WTC11 (cell line): ENCODE measurements at regions not wholly inside any gene's neighbourhood (a gene's known extent, or its start where the extent isn't known, plus 50 kb on each side); places are given as distances from the start of the nearest gene placed in this dataset.

ENCODE experiments used
- ATAC-seq: fragments of 200-7000 bp; cut with Tn5 transposase; 2 replicates; pipeline ENCODE4 v1.10.0; 2021; ENCODE audit warnings: mild to moderate bottlenecking, moderate library complexity
- CTCF ChIA-PET: fragments of 300-600 bp; sonication (Branson Sonifier 250); formaldehyde crosslinking; loops from one replicate; lab custom pipeline; 2021; ENCODE audit warnings: antibody characterized with exemption; lab: Charles Lee
- POLR2A ChIA-PET: fragments of 350-600 bp; sonication (Branson Sonifier 250); formaldehyde crosslinking; loops from one replicate; lab custom pipeline; 2021; ENCODE audit warnings: antibody characterized with exemption; lab: Charles Lee
- DNase-seq: peaks from one replicate; pipeline ENCODE4 v3.0.0; 2021; ENCODE audit warnings: low spot score
- H3K27ac Mint-ChIP-seq: 2 replicates; pipeline ENCODE4 v1.8.0; 2021; ENCODE audit warnings: mixed read lengths
- H3K27me3 Mint-ChIP-seq: 2 replicates; pipeline ENCODE4 v1.8.0; 2021; ENCODE audit warnings: low read depth, mild to moderate bottlenecking, moderate library complexity, mixed read lengths
- H3K36me3 Mint-ChIP-seq: 2 replicates; pipeline ENCODE4 v1.8.0; 2021; ENCODE audit warnings: mixed read lengths
- H3K4me1 Mint-ChIP-seq: 2 replicates; pipeline ENCODE4 v1.8.0; 2022; ENCODE audit warnings: mixed read lengths
- H3K4me3 Mint-ChIP-seq: 2 replicates; pipeline ENCODE4 v1.8.0; 2021; ENCODE audit warnings: mild to moderate bottlenecking, moderate library complexity, mixed read lengths
- H3K9me3 Mint-ChIP-seq: 2 replicates; pipeline ENCODE4 v1.8.0; 2021; ENCODE audit warnings: mixed read lengths
- ATF1 ChIP-seq: sonication (generic); formaldehyde crosslinking; IDR thresholded peaks from 2 replicates; pipeline ENCODE4 v1.8.1; 2023; ENCODE audit warnings: mild to moderate bottlenecking, moderate library complexity, missing genetic modification reagents
- ATF2 ChIP-seq: sonication (generic); formaldehyde crosslinking; IDR thresholded peaks from 2 replicates; pipeline ENCODE4 v1.8.1; 2022; ENCODE audit warnings: low read depth, missing genetic modification reagents, borderline replicate concordance
- ATF6 ChIP-seq: sonication (generic); formaldehyde crosslinking; IDR thresholded peaks from 2 replicates; pipeline ENCODE4 v1.8.1; 2023; ENCODE audit warnings: mild to moderate bottlenecking, missing genetic modification reagents
- CBFB ChIP-seq: sonication (generic); formaldehyde crosslinking; IDR thresholded peaks from 2 replicates; pipeline ENCODE4 v1.8.1; 2022; ENCODE audit warnings: mild to moderate bottlenecking, low read depth, missing genetic modification reagents
- ESRRA ChIP-seq: sonication (generic); formaldehyde crosslinking; IDR thresholded peaks from 2 replicates; pipeline ENCODE4 v1.8.1; 2022; ENCODE audit warnings: mild to moderate bottlenecking, missing genetic modification reagents, borderline replicate concordance
- FOXJ3 ChIP-seq: sonication (generic); formaldehyde crosslinking; IDR thresholded peaks from 2 replicates; pipeline ENCODE4 v1.9.0; 2021; ENCODE audit warnings: missing genetic modification reagents, mild to moderate bottlenecking, borderline replicate concordance
- JAZF1 ChIP-seq: fragments of 250-450 bp; sonication (Bioruptor Pico); IDR thresholded peaks from 2 replicates; pipeline ENCODE4 v1.9.0; 2021; ENCODE audit warnings: moderate library complexity, mild to moderate bottlenecking, inconsistent platforms
- NFE2L1 ChIP-seq: sonication (generic); formaldehyde crosslinking; IDR thresholded peaks from 2 replicates; pipeline ENCODE4 v1.8.1; 2023; ENCODE audit warnings: missing genetic modification reagents
- OVOL2 ChIP-seq: fragments of 250-450 bp; sonication (Bioruptor Pico); IDR thresholded peaks from 2 replicates; pipeline ENCODE4 v1.9.0; 2021; ENCODE audit warnings: mild to moderate bottlenecking, borderline replicate concordance
- RELA ChIP-seq: sonication (generic); formaldehyde crosslinking; IDR thresholded peaks from 2 replicates; pipeline ENCODE4 v1.8.1; 2022; ENCODE audit warnings: missing genetic modification reagents, mild to moderate bottlenecking, borderline replicate concordance
- SMAD3 ChIP-seq: sonication (generic); formaldehyde crosslinking; IDR thresholded peaks from 2 replicates; pipeline ENCODE4 v1.8.0; 2022; ENCODE audit warnings: missing genetic modification reagents, mild to moderate bottlenecking, borderline replicate concordance
- SP1 ChIP-seq: sonication (generic); formaldehyde crosslinking; conservative IDR thresholded peaks from 2 replicates; pipeline ENCODE4 v1.8.1; 2022; ENCODE audit warnings: missing genetic modification reagents
- USF2 ChIP-seq: sonication (generic); formaldehyde crosslinking; IDR thresholded peaks from 2 replicates; pipeline ENCODE4 v1.8.1; 2023; ENCODE audit warnings: mild to moderate bottlenecking, missing genetic modification reagents, moderate library complexity
- ZNF396 ChIP-seq: fragments of 250-450 bp; sonication (Bioruptor Pico); IDR thresholded peaks from 2 replicates; pipeline ENCODE4 v1.8.0; 2021; ENCODE audit warnings: mild to moderate bottlenecking, moderate library complexity, borderline replicate concordance
- ZNF416 ChIP-seq: fragments of 250-450 bp; sonication (Bioruptor Pico); IDR thresholded peaks from 2 replicates; pipeline ENCODE4 v1.9.0; 2021; ENCODE audit warnings: mild to moderate bottlenecking, inconsistent platforms
- ZNF423 ChIP-seq: fragments of 250-450 bp; sonication (Bioruptor Pico); IDR thresholded peaks from 2 replicates; pipeline ENCODE4 v2.1.2; 2022; ENCODE audit warnings: mild to moderate bottlenecking, moderate library complexity
- ZNF671 ChIP-seq: fragments of 250-450 bp; sonication (Bioruptor Pico); IDR thresholded peaks from 2 replicates; pipeline ENCODE4 v1.8.0; 2021; ENCODE audit warnings: mild to moderate bottlenecking
- TF ChIP-seq, protein P1 (sequence below): sonication (generic); formaldehyde crosslinking; IDR thresholded peaks from 2 replicates; pipeline ENCODE4 v1.8.0; 2023; ENCODE audit warnings: mild to moderate bottlenecking, missing genetic modification reagents
- TF ChIP-seq, protein P2 (sequence below): sonication (generic); formaldehyde crosslinking; IDR thresholded peaks from 2 replicates; pipeline ENCODE4 v1.8.0; 2022; ENCODE audit warnings: mild to moderate bottlenecking, missing genetic modification reagents
- TF ChIP-seq, protein P3 (sequence below): fragments of 250-450 bp; sonication (Bioruptor Pico); IDR thresholded peaks from 2 replicates; pipeline ENCODE4 v1.9.0; 2021; ENCODE audit warnings: mild to moderate bottlenecking

- H3K27ac Mint-ChIP-seq = no peak overlapping the region
- TF ChIP-seq ATF1 (no peak), RELA (no peak), JAZF1 (CRISPR knock-in tag) (no peak), SP1 (CRISPR knock-in tag) (no peak), CBFB (CRISPR knock-in tag) (no peak), ATF6 (CRISPR knock-in tag) (no peak), ZNF396 (no peak)
- TF ChIP-seq, protein P1, sequence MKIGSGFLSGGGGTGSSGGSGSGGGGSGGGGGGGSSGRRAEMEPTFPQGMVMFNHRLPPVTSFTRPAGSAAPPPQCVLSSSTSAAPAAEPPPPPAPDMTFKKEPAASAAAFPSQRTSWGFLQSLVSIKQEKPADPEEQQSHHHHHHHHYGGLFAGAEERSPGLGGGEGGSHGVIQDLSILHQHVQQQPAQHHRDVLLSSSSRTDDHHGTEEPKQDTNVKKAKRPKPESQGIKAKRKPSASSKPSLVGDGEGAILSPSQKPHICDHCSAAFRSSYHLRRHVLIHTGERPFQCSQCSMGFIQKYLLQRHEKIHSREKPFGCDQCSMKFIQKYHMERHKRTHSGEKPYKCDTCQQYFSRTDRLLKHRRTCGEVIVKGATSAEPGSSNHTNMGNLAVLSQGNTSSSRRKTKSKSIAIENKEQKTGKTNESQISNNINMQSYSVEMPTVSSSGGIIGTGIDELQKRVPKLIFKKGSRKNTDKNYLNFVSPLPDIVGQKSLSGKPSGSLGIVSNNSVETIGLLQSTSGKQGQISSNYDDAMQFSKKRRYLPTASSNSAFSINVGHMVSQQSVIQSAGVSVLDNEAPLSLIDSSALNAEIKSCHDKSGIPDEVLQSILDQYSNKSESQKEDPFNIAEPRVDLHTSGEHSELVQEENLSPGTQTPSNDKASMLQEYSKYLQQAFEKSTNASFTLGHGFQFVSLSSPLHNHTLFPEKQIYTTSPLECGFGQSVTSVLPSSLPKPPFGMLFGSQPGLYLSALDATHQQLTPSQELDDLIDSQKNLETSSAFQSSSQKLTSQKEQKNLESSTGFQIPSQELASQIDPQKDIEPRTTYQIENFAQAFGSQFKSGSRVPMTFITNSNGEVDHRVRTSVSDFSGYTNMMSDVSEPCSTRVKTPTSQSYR (CRISPR knock-in tag) = no peak
- TF ChIP-seq, protein P2, sequence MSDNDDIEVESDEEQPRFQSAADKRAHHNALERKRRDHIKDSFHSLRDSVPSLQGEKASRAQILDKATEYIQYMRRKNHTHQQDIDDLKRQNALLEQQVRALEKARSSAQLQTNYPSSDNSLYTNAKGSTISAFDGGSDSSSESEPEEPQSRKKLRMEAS = no peak
- TF ChIP-seq, all 79 proteins: peak for 0
- H3K36me3 Mint-ChIP-seq = peaks cover 21% of the 10 kb centered on the region
- H3K27me3 Mint-ChIP-seq = no peaks in the 10 kb centered on the region; the same call in 1 of the 2 replicates
- H3K4me3 Mint-ChIP-seq = no peak overlapping the region
- ATAC-seq (no peak), DNase-seq (no peak)
- ChIA-PET CTCF (interaction anchor here (0.8 to 2.1 kb wide), 16 partner anchors 10 to 163 kb away, joined by 3 to 11 read pairs (median 4); no protein-coding TSS in a partner anchor), POLR2A (interaction anchor here (0.9 kb wide), 1 partner anchor 9 kb away, joined by 3 read pairs; no protein-coding TSS in a partner anchor)
- H3K9me3 Mint-ChIP-seq = peaks cover 30% of the 10 kb centered on the region
- H3K4me1 Mint-ChIP-seq = peaks cover 20% of the 10 kb centered on the region
These were observed 119.3 kb upstream of the DAZL start for GRCh38 chr3:16724487-16724886.

- H3K4me1 Mint-ChIP-seq = peaks cover 12% of the 10 kb centered on the region
- H3K27ac Mint-ChIP-seq = no peak overlapping the region
- peaks cover 24% of the 10 kb centered on the region for H3K36me3 Mint-ChIP-seq
- no peaks in the 10 kb centered on the region; the same call in 1 of the 2 replicates for H3K27me3 Mint-ChIP-seq
- TF ChIP-seq ZNF416 (no peak), NFE2L1 (no peak), FOXJ3 (no peak), SMAD3 (CRISPR knock-in tag) (no peak), OVOL2 (no peak), ZNF671 (CRISPR knock-in tag) (no peak), ZNF423 (CRISPR knock-in tag) (no peak)
- DNase-seq (no peak), ATAC-seq (no peak)
- POLR2A ChIA-PET = no interaction called here
- peaks cover 35% of the 10 kb centered on the region for H3K9me3 Mint-ChIP-seq
- no peak overlapping the region for H3K4me3 Mint-ChIP-seq
- CTCF ChIA-PET = no interaction called here
These were observed 120.7 kb upstream of the DAZL start for GRCh38 chr3:16725972-16726371.

DNA sequence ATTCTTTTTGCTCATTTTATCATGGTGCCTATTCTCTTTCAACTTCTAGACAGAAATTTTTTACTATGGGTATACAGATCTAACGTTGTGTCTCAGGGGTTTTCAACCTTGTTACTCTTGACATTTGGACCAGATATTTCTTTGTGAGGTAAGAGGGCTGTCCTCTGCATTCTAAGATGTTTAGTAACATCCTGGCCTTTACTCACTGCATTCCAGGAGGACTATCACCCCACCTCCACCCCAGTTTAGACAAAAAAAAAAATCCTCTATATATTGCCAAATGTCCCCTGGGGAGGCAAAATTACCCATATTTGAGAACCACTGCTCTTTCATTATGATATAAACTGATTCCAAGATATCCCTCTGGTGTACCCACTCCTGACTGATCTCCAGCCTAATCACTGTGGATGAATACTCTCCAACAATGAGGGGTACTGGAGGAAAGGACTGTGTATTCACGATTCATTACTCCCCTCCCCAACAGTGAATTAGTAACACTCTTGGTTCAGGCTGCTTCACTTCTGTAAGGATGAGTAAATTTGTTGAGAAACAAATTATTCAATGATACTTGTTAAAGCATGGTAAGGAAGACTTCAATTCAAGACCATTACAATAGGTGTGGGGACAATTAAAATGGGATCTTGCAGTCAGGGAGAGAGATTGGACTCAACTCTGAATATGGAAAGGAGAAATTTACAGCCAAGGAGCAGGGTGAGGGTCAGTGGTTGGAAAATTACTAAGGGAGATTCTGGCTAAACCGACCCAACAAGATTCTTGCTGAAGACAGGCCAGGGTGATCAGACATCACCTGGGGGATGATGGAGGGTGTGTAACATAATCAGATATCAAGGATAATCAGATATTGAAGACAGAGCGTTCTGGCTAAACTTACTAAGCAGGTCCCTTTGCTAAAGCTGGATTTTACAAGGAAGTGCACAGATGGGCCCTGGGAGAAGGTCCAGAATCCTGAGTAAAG, 123.8 kb upstream of the DAZL start:
- Mint-ChIP-seq H3K4me3 (no peak overlapping the region), H3K27ac (no peak overlapping the region)
- ATAC-seq = no peak
- no peak for TF ChIP-seq ATF2 (CRISPR knock-in tag)
- no peak for TF ChIP-seq ESRRA (CRISPR knock-in tag)
- no peak for TF ChIP-seq ZNF416
- TF ChIP-seq, protein P3, sequence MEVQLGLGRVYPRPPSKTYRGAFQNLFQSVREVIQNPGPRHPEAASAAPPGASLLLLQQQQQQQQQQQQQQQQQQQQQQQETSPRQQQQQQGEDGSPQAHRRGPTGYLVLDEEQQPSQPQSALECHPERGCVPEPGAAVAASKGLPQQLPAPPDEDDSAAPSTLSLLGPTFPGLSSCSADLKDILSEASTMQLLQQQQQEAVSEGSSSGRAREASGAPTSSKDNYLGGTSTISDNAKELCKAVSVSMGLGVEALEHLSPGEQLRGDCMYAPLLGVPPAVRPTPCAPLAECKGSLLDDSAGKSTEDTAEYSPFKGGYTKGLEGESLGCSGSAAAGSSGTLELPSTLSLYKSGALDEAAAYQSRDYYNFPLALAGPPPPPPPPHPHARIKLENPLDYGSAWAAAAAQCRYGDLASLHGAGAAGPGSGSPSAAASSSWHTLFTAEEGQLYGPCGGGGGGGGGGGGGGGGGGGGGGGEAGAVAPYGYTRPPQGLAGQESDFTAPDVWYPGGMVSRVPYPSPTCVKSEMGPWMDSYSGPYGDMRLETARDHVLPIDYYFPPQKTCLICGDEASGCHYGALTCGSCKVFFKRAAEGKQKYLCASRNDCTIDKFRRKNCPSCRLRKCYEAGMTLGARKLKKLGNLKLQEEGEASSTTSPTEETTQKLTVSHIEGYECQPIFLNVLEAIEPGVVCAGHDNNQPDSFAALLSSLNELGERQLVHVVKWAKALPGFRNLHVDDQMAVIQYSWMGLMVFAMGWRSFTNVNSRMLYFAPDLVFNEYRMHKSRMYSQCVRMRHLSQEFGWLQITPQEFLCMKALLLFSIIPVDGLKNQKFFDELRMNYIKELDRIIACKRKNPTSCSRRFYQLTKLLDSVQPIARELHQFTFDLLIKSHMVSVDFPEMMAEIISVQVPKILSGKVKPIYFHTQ = no peak
- TF ChIP-seq USF2 (CRISPR knock-in tag) = no peak

More for the DNA sequence above, 123.8 kb upstream of the DAZL start:
- DNase-seq = no peak
- CTCF ChIA-PET = no interaction called here
- POLR2A ChIA-PET = no interaction called here
- peaks cover 9% of the 10 kb centered on the region for H3K4me1 Mint-ChIP-seq
- H3K36me3 Mint-ChIP-seq = peaks cover 53% of the 10 kb centered on the region
- peaks cover 61% of the 10 kb centered on the region for H3K9me3 Mint-ChIP-seq
- no peaks in the 10 kb centered on the region; the same call in 1 of the 2 replicates for H3K27me3 Mint-ChIP-seq
